Activated naive CD4-positive, alpha-beta T cell treated with anti-CD3 and anti-CD28 coated beads for 36 hours (primary cell): ENCODE measurements at regions not wholly inside any gene's neighbourhood (a gene's known extent, or its start where the extent isn't known, plus 50 kb on each side); places are given as distances from the start of the nearest gene placed in this dataset.
"Not testable (repeated sequence)": the region's sequence is repeated elsewhere in the genome, so short reads cannot be mapped to it uniquely, and the experiment has no call there.

ENCODE experiments used
- CTCF ChIA-PET: fragments of 350-600 bp; sonication (Branson Sonifier 250); formaldehyde crosslinking; loops from one replicate; lab custom pipeline; 2021; ENCODE audit warnings: antibody characterized with exemption; lab: Charles Lee
- DNase-seq: peaks from one replicate; pipeline ENCODE4 v3.0.0-alpha.2; 2020
- H3K27ac Mint-ChIP-seq: one replicate; pipeline ENCODE4 v1.8.0; 2021; ENCODE audit warnings: mild to moderate bottlenecking, mixed read lengths
- H3K27me3 Mint-ChIP-seq: one replicate; pipeline ENCODE4 v1.8.0; 2021; ENCODE audit warnings: low read depth, mixed read lengths
- H3K36me3 Mint-ChIP-seq: one replicate; pipeline ENCODE4 v1.8.0; 2021; ENCODE audit warnings: low read depth, mixed read lengths
- H3K4me1 Mint-ChIP-seq: one replicate; pipeline ENCODE4 v1.8.0; 2021; ENCODE audit warnings: low read depth, mixed read lengths
- H3K4me3 Mint-ChIP-seq: one replicate; pipeline ENCODE4 v1.8.0; 2021; ENCODE audit warnings: mild to moderate bottlenecking, moderate library complexity, mixed read lengths
- H3K9me3 Mint-ChIP-seq: one replicate; pipeline ENCODE4 v1.8.0; 2021; ENCODE audit warnings: mixed read lengths
- intact Hi-C: fragments of 100-400 bp; cut with micrococcal nuclease; formaldehyde crosslinking; loops from one replicate; pipeline ENCODE4 v1.15.1; 2023

DNA sequence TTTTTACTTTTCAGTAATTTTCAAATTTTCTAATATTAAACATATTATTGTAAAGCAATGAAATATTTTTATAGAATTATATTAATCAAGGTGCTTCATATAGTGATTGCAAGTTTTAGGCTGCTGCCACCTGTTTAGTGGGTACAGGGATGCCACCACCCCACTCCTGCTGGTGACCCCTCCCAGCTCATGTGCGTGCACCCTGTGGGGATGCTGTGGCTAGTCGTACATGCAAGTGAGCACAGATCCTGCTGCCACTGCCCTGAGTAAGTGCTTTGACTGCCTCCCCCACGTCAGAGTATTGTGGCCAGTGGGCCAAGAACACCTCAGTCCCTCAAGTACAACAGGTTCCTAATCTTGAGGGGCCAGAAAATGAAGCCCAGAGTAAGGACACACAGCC is 320.1 kb upstream of the DDI1 start:
- H3K36me3 Mint-ChIP-seq = no peaks in the 10 kb centered on the region
- no peak overlapping the region for H3K27ac Mint-ChIP-seq
- no peak for DNase-seq
- CTCF ChIA-PET = no interaction called here
- no peak overlapping the region for H3K4me3 Mint-ChIP-seq
- H3K9me3 Mint-ChIP-seq = no peaks in the 10 kb centered on the region
- no peaks in the 10 kb centered on the region for H3K27me3 Mint-ChIP-seq
- H3K4me1 Mint-ChIP-seq = no peaks in the 10 kb centered on the region
- intact Hi-C loops = no loop called here

DNA sequence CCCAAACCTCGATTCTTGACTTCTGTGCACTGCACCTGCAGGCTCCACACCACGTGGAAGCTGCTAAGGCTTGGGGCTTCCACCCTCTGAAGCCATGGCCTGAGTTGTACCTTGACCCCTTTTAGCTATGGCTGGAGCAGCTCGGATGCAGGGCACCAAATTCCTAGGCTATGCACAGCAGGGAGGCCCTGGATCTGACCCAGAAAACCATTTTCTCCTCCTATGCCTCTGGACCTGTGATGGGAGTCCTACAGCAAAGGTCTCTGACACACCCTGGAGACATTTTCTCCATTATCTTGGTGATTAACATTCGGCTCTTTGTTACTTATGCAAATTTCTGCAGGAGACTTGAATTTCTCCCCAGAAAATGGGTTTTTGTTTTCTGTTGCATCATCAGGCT is 309.2 kb upstream of the DDI1 start:
- intact Hi-C loops = no loop called here
- H3K36me3 Mint-ChIP-seq = no peaks in the 10 kb centered on the region
- no peak for DNase-seq
- no peaks in the 10 kb centered on the region for H3K4me1 Mint-ChIP-seq
- H3K27me3 Mint-ChIP-seq = no peaks in the 10 kb centered on the region
- H3K27ac Mint-ChIP-seq = no peak overlapping the region
- CTCF ChIA-PET = no interaction called here
- no peak overlapping the region for H3K4me3 Mint-ChIP-seq
- H3K9me3 Mint-ChIP-seq = peaks cover 10% of the 10 kb centered on the region

DNA sequence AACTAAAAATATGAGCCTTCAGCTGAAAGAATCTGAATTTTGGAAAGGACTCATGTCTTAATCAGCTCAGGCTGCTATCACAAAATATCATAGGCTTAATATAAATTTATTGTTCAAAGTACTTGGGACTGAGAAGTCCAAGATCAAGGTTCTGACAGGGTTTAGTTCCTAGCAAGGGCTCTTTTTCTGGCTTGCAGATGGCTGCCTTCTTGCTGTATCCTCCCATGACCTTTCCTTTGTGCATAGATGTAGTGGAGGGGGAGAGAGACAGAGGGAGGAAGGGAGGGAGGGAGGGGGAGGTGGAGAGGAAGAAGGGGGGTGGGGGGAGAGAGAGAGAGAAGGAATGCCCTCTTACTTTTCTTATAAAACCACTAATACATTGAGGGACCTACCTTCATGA is 306.8 kb upstream of the DDI1 start:
- Mint-ChIP-seq H3K9me3 (peaks cover 10% of the 10 kb centered on the region), H3K27ac (no peak overlapping the region), H3K27me3 (no peaks in the 10 kb centered on the region), H3K4me1 (no peaks in the 10 kb centered on the region), H3K4me3 (no peak overlapping the region), H3K36me3 (no peaks in the 10 kb centered on the region)
- CTCF ChIA-PET = no interaction called here
- intact Hi-C loops = no loop called here
- no peak for DNase-seq

- H3K9me3 Mint-ChIP-seq = peaks cover 6% of the 10 kb centered on the region
Measured at GRCh38 chr11:103730131-103730940, 306.1 kb upstream of the DDI1 start.

GRCh38 chr11:103731670-103732069 is 304.8 kb upstream of the DDI1 start:
- DNase-seq = no peak
- Mint-ChIP-seq H3K4me3 (no peak overlapping the region), H3K36me3 (no peaks in the 10 kb centered on the region), H3K4me1 (no peaks in the 10 kb centered on the region), H3K9me3 (peaks cover 3% of the 10 kb centered on the region), H3K27ac (no peak overlapping the region), H3K27me3 (no peaks in the 10 kb centered on the region)
- CTCF ChIA-PET = no interaction called here
- intact Hi-C loops = no loop called here

More at GRCh38 chr11:103730131-103730940, 306.1 kb upstream of the DDI1 start:
- CTCF ChIA-PET = no interaction called here
- Mint-ChIP-seq H3K4me3 (no peak overlapping the region), H3K36me3 (no peaks in the 10 kb centered on the region), H3K27me3 (no peaks in the 10 kb centered on the region), H3K27ac (no peak overlapping the region), H3K4me1 (no peaks in the 10 kb centered on the region)
- DNase-seq = no peak
- intact Hi-C loops = no loop called here

- no peak for DNase-seq
- no peaks in the 10 kb centered on the region for H3K27me3 Mint-ChIP-seq
- no peak overlapping the region for H3K27ac Mint-ChIP-seq
- no peak overlapping the region for H3K4me3 Mint-ChIP-seq
- no peaks in the 10 kb centered on the region for H3K36me3 Mint-ChIP-seq
- intact Hi-C loops = no loop called here
- CTCF ChIA-PET = no interaction called here
- H3K9me3 Mint-ChIP-seq = no peaks in the 10 kb centered on the region
- H3K4me1 Mint-ChIP-seq = no peaks in the 10 kb centered on the region
Measured at GRCh38 chr11:103733889-103734288, 302.6 kb upstream of the DDI1 start.

- no peak for DNase-seq
- intact Hi-C loops = no loop called here
Measured at GRCh38 chr11:103735497-103736032, 300.9 kb upstream of the DDI1 start.

GRCh38 chr11:103736315-103737036 is 300.0 kb upstream of the DDI1 start:
- H3K4me3 Mint-ChIP-seq = no peak overlapping the region
- H3K27ac Mint-ChIP-seq = no peak overlapping the region
- H3K27me3 Mint-ChIP-seq = no peaks in the 10 kb centered on the region
- no peak for DNase-seq
- H3K9me3 Mint-ChIP-seq = no peaks in the 10 kb centered on the region
- H3K36me3 Mint-ChIP-seq = no peaks in the 10 kb centered on the region
- intact Hi-C loops = no loop called here
- CTCF ChIA-PET = interaction anchor here (0.6 to 0.7 kb wide), 2 partner anchors 484 to 1609 kb away, joined by 3 read pairs; no protein-coding TSS in a partner anchor
- H3K4me1 Mint-ChIP-seq = no peaks in the 10 kb centered on the region

More at GRCh38 chr11:103735497-103736032, 300.9 kb upstream of the DDI1 start:
- H3K36me3 Mint-ChIP-seq = no peaks in the 10 kb centered on the region
- no peak overlapping the region for H3K27ac Mint-ChIP-seq
- H3K9me3 Mint-ChIP-seq = no peaks in the 10 kb centered on the region
- H3K27me3 Mint-ChIP-seq = no peaks in the 10 kb centered on the region
- H3K4me3 Mint-ChIP-seq = no peak overlapping the region
- H3K4me1 Mint-ChIP-seq = no peaks in the 10 kb centered on the region
- CTCF ChIA-PET = no interaction called here

GRCh38 chr11:103737037-103737622 is 299.3 kb upstream of the DDI1 start:
- no peak for DNase-seq
- no peaks in the 10 kb centered on the region for H3K36me3 Mint-ChIP-seq
- CTCF ChIA-PET = interaction anchor here (0.6 kb wide), 1 partner anchor 1609 kb away, joined by 3 read pairs; no protein-coding TSS in a partner anchor
- no peaks in the 10 kb centered on the region for H3K4me1 Mint-ChIP-seq
- intact Hi-C loops = no loop called here
- no peaks in the 10 kb centered on the region for H3K27me3 Mint-ChIP-seq
- H3K4me3 Mint-ChIP-seq = no peak overlapping the region
- H3K27ac Mint-ChIP-seq = no peak overlapping the region
- no peaks in the 10 kb centered on the region for H3K9me3 Mint-ChIP-seq

- no peak for DNase-seq
- Mint-ChIP-seq H3K9me3 (no peaks in the 10 kb centered on the region), H3K27ac (no peak overlapping the region), H3K4me3 (no peak overlapping the region), H3K36me3 (no peaks in the 10 kb centered on the region), H3K27me3 (no peaks in the 10 kb centered on the region), H3K4me1 (no peaks in the 10 kb centered on the region)
- CTCF ChIA-PET = no interaction called here
- intact Hi-C loops = no loop called here
Measured at GRCh38 chr11:103737747-103738146, 298.7 kb upstream of the DDI1 start.

GRCh38 chr11:103739074-103739796 is 297.2 kb upstream of the DDI1 start:
- peak; percentile 14 for DNase-seq
- CTCF ChIA-PET, intact Hi-C loops, H3K27me3 Mint-ChIP-seq, H3K36me3 Mint-ChIP-seq, H3K27ac Mint-ChIP-seq, H3K9me3 Mint-ChIP-seq, H3K4me1 Mint-ChIP-seq: not testable (repeated sequence)
- H3K4me3 Mint-ChIP-seq = peak overlapping the region; percentile 27
